ENCODE measurements at regions not wholly inside any gene's neighbourhood (a gene's known extent, or its start where the extent isn't known, plus 50 kb on each side); places are given as distances from the start of the nearest gene placed in this dataset.
"Not testable (repeated sequence)": the region's sequence is repeated elsewhere in the genome, so short reads cannot be mapped to it uniquely, and the experiment has no call there.

DNA sequence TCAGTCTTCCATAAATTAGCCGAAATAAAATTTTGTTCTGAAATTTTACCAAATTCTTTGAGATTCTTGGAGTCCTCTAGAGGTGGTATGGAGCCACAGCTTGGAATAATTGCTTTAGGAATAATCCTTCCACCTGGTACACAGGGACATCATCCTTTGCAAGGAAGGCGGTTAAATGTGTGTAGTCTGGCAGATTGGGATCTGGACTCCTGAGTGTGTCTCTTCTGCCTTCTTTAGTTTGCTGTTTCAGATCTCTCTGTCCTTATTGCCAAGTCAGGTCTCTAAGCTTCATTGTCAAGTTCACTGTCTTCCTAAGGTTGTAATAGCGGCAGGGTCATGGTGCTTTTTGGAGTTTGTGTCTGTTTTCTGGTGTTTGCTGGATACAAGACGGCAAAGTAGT is 393.9 kb upstream of the RGS6 start:
- DNase-seq (ENCODE audit: low spot score) = no peak

DNA sequence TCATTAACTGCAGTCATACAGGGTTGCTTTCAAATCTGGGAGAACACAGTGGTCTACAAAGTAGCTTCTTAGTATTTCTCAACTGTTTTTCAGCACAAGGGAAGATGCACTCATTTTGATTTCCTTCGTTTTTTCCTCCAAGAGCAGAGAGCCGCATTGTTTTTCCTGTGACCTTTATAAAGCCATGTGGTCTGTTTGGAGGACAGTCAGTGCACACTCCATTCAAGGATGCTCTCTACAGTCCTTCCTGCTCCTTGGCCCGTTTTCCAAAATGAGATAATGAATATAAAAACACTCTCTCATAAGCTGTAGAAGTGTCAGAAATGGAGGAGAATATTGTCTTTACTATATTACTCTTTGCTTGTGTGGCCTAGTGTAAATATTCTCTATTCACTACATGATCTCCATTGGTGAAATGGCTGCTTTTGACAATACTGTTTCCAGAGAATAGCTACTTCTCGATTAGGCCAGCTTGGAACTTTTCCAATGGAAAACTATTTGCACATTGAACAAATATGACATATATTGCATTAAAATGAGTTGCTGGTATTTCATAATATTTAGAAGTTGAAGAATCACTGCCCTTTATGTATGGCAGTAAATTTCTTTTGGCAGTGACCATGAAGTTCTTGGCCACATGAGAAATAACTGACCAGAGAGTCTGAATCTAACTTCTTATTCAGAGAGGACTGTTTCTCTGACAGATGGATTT is 393.1 kb upstream of the RGS6 start:
- DNase-seq (ENCODE audit: low spot score) = no peak

DNA sequence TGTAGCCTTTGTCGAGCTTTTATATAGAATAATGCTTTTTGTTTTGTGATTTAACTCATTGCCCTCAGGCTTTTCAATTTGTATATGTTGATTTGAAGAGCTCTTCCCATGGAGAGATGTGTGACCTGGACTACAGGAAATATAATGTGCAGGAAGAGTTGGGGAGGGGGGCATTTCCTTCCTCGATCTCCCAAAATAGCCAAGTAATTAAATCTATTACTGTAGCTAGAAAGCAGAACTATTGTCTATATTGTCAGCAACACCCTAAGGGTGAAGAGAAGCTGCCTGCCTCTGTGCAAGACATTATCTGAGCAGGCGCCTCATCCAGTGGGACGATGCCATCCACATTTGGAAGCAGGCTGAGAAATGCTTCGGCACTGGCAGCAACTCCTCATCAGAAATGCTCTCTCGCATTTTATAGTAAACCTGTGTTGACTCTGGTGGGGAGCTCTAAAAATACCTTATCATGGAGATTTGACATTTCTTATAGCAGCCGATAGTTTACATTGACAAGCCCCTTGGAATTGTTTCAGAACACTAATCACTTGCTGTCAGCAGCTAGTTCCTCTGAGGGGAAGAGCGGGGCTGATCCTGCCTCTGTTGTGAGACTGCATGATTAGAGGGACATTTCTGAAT is 392.5 kb upstream of the RGS6 start:
- DNase-seq (ENCODE audit: low spot score) = no peak

DNA sequence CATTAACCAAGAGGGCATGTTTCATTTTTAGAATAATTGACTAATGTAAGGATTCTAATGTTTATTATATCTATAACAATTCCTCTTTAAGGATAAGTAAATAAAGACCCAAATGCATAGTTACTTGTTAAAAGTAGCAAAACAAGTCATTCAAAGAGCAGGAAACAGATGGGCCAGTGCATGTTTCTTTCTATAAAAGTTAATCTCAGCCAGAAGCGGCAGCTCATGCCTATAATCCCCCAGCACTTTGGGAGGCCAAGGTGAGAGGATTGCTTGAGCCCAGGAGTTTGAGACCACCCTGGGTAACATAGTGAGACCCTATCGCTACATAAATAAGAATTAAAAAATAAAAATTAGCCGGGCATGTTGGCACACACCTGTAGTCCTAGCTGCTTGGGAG is 391.0 kb upstream of the RGS6 start:
- no peak for DNase-seq (ENCODE audit: low spot score)

DNA sequence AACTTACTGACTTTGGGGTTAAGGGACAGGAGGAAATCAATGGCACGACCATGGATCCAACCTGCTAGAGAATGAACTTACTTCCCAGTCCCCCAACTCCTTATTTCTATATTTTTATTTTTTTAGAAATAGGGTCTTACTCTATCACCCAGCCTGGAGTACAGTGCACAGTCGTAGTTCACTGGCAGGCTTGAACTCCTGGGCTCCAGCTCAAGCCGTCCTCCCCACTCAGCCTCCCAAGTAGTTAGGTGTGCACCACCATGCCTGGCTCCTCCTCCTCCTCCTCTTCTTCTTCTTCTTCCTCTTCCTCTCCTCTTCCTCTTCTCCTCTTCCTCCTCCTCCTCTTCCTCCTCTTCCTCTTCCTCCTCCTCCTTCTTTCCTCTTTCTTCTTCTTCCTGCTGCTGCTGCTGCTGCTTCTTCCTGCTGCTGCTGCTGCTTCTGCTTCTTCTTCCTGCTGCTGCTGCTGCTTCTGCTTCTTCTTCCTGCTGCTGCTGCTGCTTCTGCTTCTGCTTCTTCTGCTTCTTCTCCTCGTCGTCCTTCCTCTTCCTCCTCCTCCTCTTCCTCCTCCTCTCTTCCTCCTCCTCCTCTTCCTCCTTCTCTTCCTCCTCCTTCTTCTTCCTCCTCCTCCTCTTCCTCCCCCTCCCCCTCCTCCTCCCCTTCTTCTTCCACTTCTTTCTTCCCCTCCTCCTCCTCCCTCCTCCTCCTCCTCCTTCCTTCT is 390.1 kb upstream of the RGS6 start:
- no peak for DNase-seq (ENCODE audit: low spot score)

DNA sequence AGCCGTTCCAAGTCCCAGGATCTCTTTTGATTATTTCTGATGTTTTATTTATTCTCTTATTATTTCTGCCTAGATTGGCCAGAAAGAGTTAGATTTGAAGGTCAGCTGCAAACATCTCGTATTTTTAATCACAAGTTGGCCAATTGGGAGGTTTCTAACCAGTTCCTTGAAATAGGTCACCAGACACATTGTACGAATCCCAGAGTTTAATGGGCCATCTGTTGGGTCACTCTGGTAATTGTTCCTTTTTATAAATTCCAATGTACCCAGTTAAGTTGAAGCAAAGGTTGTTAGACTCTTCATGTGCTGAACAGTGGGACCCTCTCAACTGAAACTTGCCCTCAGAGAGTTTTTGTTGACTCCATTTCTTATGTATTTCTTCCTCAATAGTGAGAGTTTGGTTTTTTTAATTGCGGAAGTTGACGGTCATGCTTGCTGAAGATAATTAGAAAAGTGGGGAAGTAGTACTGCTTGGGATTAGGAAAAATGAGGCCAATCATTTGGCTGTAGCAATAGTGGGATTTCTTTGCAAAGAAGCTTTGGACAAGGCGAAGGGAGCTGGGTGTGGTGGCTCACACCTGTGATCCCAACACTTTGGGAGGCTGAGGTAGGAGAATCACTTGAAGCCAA is 382.7 kb upstream of the RGS6 start:
- no peak for DNase-seq (ENCODE audit: low spot score)

DNA sequence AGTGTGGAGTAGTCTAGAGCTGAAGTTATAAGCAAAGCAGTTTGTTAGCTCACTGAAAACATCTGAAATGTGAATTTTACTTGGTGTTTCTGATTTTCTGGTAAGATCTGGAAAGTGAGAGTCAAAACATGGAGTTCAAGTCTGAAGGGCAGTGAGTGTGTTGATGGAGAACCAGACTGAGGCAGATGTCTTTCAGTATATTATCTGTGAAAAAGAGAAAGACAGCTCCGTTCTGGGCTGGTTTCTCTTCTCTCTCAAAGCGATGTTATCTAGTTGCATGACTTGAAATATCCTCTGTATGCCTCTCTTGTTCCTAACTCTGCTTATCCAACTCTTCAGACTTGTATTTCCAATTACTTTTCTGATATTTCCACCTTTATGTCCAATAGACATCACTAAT is 381.9 kb upstream of the RGS6 start:
- DNase-seq (ENCODE audit: low spot score) = no peak

DNA sequence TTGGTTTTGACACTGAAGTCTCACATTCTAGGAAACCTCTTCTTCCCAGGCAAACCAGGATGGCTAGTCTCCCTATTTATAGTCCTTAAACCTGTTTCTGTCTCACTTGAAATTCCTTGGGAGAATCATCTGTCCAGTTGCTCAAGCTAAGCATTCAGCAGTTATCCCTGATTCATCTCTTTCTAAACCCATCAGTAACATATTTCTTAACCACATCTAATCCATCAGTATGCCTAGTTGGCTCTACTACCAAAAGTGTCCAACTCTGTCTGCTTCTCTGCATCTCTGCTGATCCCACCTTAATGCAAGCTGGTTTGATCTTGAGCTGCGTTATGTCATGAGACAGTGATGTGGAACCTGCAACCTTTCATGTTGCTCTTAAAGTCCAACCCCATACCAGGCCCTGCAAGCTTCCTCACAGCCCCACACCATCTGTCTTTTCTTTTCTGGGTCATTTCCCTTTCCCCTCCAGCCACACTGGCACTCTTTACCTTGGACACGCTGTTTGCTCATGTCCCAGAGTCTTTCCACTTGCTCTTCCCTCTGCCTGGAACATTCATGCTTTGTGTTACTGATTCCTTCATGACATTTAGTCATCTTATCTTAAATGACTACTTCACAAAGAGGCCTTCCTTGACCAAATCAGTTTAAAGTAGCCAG is 380.8 kb upstream of the RGS6 start:
- DNase-seq (ENCODE audit: low spot score) = peak; percentile 23

DNA sequence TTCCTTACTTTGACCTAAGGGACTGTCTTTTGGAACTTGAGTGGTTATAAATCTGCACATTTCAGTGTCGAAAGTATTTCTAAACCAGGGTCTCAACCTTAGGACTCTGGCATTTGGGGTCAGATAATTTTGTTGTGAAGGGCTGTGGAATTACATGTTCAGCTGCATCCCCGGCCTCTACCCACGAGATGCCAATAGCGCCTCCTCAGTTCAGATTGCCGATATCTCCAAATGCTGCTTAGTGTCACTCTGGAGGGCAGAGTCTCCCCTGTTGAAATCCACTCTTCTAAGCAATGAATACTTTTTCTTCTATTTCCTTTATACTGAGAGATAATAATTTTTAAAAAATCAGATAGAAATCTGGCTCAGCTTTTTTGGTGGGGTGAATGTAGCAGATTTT is 379.4 kb upstream of the RGS6 start:
- no peak for DNase-seq (ENCODE audit: low spot score)

DNA sequence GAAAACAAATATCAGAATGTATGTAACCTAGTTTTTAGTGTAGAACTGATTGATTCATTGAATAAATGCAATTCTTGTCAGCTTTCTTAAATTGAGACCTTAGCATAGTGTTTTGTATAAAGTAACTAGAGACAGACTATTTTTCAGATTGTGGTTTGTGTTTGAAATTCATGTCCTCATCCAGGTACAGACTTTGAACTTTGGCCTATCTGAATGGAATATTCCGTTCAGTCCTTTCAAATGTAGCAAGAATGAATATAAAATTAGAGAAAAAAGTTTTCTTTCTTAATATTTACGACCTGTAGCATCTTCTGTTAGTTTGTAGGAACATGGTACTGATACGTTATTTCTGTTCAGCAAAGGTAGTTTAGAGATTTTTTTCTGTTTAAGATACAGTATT is 378.4 kb upstream of the RGS6 start:
- DNase-seq (ENCODE audit: low spot score) = no peak

DNA sequence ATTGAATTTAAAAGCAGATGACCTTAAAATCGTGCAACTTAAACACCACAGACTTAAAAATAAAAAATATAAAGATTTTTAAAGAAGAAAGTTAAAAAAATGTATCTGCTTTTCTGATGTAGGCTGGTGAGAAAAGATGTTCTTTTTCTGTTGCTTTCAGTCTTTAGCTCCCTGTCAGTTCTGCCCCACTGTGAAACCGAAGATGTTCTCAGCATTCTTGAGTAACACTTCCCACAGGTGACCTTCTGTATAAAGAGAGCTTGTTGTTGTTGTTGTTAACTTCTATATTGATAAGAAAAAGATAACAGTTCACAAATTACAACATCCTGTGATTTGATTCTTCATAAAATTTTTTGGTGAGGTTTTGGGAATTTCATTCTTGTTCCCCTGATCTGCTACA is 377.9 kb upstream of the RGS6 start:
- DNase-seq (ENCODE audit: low spot score) = no peak

DNA sequence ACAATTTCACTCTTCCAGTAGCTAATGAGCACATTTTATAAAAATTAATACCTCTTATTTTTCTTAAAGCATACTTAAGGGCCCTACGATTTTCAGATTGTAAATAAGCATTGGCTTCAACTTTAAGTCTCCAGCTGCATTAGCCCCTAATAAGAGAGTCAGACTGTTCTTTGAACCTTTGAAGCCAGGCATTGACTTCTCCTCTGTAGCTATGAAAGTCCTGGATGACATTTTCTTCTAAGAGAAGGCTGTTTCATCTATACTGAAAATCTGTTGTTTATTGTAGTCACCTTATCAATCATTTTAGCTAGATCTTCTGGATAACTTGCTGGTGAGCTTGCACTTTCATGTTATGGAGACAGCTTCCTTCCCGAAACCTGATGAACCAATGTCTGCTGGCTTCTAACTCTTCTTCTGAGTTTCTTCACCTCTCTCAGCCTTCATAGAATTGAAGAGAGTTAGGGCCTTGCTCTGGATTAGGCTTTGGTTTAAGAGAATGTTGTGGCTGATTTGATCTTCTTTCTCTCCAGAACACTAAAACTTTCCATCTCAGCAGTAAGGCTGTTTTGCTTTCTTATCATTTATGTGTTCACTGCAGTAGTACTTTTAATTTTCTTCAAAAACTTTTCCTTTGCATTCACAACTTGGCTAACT is 377.1 kb upstream of the RGS6 start:
- no peak for DNase-seq (ENCODE audit: low spot score)

DNA sequence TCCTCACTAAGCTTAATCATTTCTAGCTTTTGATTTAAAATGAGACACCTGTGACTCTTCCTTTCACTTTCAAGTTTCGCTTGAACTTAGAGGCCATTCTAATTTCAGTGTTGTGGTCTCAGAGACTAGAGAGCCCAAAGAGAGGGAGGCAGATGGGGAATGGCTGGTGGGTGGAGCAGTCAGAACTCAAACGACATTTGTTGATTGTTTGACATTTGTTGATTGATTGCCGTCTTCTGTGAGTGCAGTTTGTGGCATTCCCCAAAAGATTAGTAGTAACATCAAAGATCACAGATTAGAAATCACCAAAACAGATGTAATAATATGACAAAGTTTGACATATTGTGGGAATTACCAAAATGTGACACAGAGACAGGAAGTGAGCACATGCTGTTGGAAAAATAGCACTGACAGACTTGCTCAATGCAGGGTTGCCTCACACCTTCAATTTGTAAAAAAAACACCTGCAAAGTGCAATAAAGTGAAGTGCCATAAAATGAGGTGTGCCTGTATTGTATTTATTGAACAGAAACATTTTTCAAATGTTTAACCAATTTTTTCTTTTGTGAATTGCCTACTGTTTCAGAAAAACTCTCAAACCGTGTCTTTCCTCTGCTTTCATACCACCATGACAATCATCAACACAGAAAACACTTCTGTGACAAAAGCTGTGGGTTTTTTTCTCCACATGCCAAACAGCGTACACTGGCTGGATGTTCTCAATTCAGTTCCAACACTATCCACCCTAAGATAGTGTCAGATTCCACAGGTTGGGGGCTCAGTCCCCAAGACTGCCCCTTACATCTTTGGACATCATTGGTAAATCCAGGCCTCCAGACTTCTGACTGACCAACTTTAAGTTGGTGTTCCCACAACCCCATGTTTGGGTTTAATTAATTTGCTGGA is 376.3 kb upstream of the RGS6 start:
- no peak for DNase-seq (ENCODE audit: low spot score)

DNA sequence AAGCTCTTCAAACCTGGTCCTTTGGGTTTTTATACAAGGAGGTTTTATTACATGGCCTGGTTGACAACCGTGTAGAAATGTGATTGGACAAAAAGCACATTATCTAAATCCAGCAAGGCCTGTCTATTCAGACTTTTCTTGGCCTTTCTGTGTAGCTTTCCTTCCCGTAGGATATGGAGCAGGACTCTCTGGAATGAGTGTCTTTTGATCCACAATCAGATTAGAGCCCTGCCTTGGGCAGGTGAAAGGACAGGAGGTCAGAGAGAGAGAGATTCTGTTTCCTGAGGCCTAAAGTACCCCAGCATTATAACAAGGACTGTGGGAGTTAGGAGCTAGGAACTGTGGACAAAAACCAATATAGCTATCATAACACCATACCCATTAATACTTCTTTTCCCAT is 375.5 kb upstream of the RGS6 start:
- DNase-seq (ENCODE audit: low spot score) = no peak

DNA sequence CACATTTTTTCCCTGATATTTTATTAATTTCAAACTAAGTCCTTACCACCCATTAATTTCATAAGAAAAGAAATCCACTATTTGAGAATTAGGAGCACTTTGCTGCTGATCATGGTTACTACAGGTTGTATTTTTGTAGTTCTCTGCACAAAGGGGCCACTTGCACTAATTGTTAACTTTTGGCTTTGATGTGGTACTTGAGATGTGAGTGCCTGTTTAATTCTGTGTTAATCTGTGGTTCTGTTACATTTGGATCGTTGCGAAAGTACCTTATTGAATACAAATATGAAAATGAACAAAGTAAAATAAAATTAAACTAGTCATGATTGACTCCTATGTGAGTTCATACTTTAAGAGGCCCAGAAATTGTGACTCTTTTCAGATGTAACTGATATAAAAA is 374.9 kb upstream of the RGS6 start:
- no peak for DNase-seq (ENCODE audit: low spot score)

DNA sequence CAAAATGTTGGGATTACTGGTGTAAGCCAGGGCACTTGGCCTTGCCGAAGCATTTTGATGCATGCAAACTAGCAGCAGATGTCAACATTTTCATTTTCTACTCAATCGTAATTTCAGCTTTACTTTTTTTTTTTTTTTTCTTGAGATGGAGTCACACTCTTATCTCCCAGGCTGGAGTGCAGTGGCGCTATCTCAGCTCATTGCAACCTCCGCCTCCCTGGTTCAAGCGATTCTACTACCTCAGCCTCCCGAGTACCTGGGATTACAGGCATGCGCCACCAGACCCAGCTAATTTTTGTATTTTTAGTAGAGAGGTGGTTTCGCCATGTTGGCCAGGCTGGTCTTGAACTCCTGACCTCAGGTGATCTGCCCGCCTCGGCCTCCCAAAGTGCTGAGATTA is 373.3 kb upstream of the RGS6 start:
- DNase-seq (ENCODE audit: low spot score) = not testable (repeated sequence)

DNA sequence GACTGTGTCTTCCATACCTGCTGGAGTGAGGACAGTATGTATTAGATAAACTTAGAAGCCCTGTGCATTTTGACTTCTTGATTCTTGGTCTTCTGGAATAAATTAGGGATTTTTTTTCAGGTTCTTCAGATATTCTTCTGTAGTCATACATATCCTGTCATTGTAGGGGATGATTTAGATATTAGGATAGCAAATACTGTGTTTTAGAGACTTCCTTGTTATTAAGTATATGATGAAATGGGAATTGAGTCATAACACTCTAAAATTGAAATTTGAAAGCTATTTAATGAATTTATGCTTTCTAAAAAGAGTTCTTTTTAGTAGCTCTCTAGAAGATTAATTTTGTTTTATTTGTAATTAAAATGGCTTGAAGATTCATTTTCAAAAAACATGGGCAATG is 371.5 kb upstream of the RGS6 start:
- no peak for DNase-seq (ENCODE audit: low spot score)

DNA sequence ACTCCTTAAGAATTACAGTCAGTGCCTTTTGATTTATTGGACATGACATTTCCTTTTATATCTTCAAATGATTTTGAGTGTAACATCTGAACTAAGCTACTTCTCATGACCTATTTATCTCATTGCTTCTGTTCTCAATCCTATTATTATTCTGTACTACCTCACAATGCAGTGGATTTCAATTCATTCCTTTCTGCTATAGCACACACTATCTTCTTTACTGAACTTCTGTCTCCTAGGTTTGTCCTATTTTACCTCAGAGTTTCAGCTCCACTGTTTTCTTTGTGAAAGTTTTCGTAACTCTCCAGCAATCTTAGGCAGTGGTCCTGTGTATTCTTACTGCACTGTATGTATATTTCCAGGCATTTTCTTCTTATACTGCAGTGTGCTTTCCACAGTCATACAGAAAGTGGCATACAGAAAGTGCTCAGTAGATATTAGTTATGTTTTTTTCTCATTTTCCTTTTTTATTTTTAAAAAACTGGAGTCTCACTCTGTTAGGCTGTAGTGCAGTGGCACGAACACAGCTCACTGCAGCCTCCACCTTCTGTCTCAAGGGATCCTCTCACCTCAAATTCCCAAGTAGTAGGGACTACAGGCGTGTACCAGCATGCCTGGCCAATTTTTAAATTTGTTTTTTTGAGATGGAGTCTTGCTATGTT is 368.6 kb upstream of the RGS6 start:
- DNase-seq (ENCODE audit: low spot score) = no peak

DNA sequence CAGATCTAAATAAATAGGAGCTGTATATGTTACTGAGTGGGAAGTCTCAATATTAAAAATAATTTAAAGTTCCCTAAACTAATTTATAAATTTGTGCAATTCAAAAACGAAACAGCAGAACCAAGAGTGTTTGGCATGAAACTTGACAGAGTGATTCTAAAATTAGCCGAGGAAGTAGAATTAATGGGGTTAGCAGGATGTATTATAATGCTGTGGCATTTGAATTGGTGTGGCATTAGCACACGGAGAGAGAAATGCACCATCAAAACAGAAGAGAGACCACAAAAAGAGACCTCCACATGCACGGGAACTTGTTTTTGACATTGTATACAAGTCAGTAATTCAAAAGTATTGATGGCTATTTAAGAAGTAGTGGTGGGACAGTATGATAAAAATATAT is 366.0 kb upstream of the RGS6 start:
- DNase-seq (ENCODE audit: low spot score) = no peak

DNA sequence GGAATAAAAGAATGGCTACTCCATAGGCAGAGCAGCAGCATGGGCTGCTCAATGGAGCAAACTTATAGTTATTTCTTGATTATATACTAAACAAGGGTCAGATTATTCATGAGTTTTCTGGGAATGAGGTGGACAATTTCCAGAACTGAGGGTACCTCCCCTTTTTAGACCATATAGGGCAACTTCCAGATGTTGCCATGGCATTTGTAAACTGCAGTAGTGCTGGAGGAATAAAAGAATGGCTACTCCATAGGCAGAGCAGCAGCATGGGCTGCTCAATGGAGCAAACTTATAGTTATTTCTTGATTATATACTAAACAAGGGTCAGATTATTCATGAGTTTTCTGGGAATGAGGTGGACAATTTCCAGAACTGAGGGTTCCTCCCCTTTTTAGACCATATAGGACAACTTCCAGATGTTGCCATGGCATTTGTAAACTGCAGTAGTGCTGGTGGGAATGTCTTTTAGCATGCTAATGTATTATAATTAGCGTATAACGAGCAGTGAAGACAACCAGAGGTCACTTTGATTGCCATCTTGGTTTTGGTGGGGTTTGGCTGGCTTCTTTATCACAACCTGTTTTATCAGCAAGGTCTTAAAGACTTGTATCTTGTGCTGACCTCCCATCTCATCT is 364.6 kb upstream of the RGS6 start:
- DNase-seq (ENCODE audit: low spot score) = not testable (repeated sequence)

Measured in AG08396 (cell line).